HEK293T (cell line): ENCODE measurements at regions not wholly inside any gene's neighbourhood (a gene's known extent, or its start where the extent isn't known, plus 50 kb on each side); places are given as distances from the start of the nearest gene placed in this dataset.

Source experiments
- ARNT ChIP-seq: fragments of 450-650 bp; IDR thresholded peaks from 2 replicates; pipeline ENCODE4 v1.6.1; 2017; ENCODE audit warnings: mild to moderate bottlenecking
- BHLHE40 ChIP-seq: fragments of 450-650 bp; IDR thresholded peaks from 2 replicates; pipeline ENCODE4 v1.6.1; 2016; ENCODE audit warnings: mild to moderate bottlenecking, moderate library complexity, borderline replicate concordance
- ELF4 ChIP-seq: fragments of 450-650 bp; IDR thresholded peaks from 2 replicates; pipeline ENCODE4 v1.6.1; 2017; ENCODE audit warnings: antibody characterized with exemption
- FOXK2 ChIP-seq: fragments of 450-650 bp; IDR thresholded peaks from 2 replicates; pipeline ENCODE4 v1.6.1; 2016; ENCODE audit warnings: mild to moderate bottlenecking
- FOXM1 ChIP-seq: fragments of 450-650 bp; IDR thresholded peaks from 2 replicates; pipeline ENCODE4 v1.6.1; 2017; ENCODE audit warnings: mild to moderate bottlenecking, borderline replicate concordance
- L3MBTL2 ChIP-seq: fragments of 450-650 bp; conservative IDR thresholded peaks from 2 replicates; pipeline ENCODE4 v1.6.1; 2016; ENCODE audit warnings: mild to moderate bottlenecking
- LEF1 ChIP-seq: fragments of 450-650 bp; IDR thresholded peaks from 2 replicates; pipeline ENCODE4 v1.6.1; 2017; ENCODE audit warnings: mild to moderate bottlenecking, borderline replicate concordance
- NFRKB ChIP-seq: fragments of 450-650 bp; IDR thresholded peaks from 2 replicates; pipeline ENCODE4 v1.6.1; 2016; ENCODE audit warnings: mild to moderate bottlenecking, moderate library complexity
- SP1 ChIP-seq: fragments of 450-650 bp; IDR thresholded peaks from 2 replicates; pipeline ENCODE4 v1.6.1; 2017
- SUZ12 ChIP-seq: fragments of 450-650 bp; IDR thresholded peaks from 2 replicates; pipeline ENCODE4 v1.6.1; 2016; ENCODE audit warnings: mild to moderate bottlenecking
- TARDBP ChIP-seq: fragments of 450-650 bp; IDR thresholded peaks from 2 replicates; pipeline ENCODE4 v1.6.1; 2016

DNA sequence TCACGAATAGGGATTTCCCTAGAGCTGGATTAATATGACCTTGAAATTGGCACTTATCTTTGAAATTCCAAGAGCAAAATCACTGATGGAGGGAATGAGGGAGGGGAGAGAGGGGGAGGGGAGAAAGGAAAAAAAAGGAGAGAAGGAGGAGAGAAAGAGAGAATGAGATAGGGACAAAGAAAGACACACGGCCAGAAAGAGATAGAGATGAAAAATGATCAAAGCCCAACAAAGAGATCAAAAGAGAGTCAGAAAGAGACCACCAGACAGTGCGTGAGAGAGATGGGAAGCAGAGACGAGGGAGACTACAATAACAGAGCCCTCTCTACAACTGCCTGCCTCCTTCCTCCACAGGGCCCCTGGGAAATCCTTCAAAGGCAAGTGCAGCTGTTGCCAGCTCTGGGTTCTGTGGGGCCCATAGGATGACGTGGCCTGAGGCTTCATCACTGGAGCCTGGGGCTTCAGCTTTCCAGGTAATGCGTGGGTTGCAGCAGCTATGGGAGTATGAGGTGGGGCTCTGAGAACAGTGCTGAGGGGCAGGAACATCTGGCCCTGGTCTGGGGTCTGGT is 58.3 kb upstream of the SHB start:
- TF ChIP-seq FOXK2 (no peak), LEF1 (no peak), TARDBP (no peak), NFRKB (no peak), FOXM1 (no peak), L3MBTL2 (no peak), ARNT (no peak), SP1 (no peak), SUZ12 (no peak), ELF4 (no peak), BHLHE40 (no peak)
